SK-N-SH (cell line): ENCODE measurements at regions not wholly inside any gene's neighbourhood (a gene's known extent, or its start where the extent isn't known, plus 50 kb on each side); places are given as distances from the start of the nearest gene placed in this dataset.

Source experiments
- CTCF ChIA-PET: fragments of 300-600, 350-600 bp; formaldehyde crosslinking; extraction: SDS; loops from one replicate; lab custom pipeline; 2021; lab: Yijun Ruan, JAX
- POLR2A ChIA-PET: fragments of 350-600 bp; sonication (Branson Sonifier 250); formaldehyde crosslinking; extraction: SDS; loops from one replicate; lab custom pipeline; 2020; ENCODE audit warnings: antibody characterized with exemption, inconsistent platforms; lab: Yijun Ruan, JAX
- DNase-seq: peaks from one replicate; pipeline ENCODE4 v3.0.0; 2012
- H2AFZ ChIP-seq: fragments of 200-600 bp; sonication (generic); 2 replicates; pipeline ENCODE4 v1.8.1; 2016; ENCODE audit warnings: antibody characterized with exemption, mild to moderate bottlenecking, low read depth
- H3F3A ChIP-seq: fragments of 200-600 bp; sonication (generic); replicated peaks from 2 replicates; pipeline ENCODE3; 2016; ENCODE audit warnings: antibody characterized with exemption, mild to moderate bottlenecking; ENCODE audit not compliant: insufficient read depth
- H3K27ac ChIP-seq, 2 experiments: fragments of 200-500 bp in 1 of 2; fragments of 200-600 bp in 1 of 2; sonication (Bioruptor generic) in 1 of 2; sonication (generic), shearing (Covaris generic) in 1 of 2; 2 replicates each; pipeline versions ENCODE4 v1.5.1 to v1.6.1; 2014 to 2016; ENCODE audit warnings: low read depth in 2 of 2, inconsistent platforms in 1 of 2, low read length in 1 of 2, mild to moderate bottlenecking in 1 of 2, mixed read lengths in 1 of 2
- H3K27me3 ChIP-seq: fragments of 200-600 bp; sonication (generic), shearing (Covaris generic); 2 replicates; pipeline ENCODE4 v1.6.1; 2016; ENCODE audit warnings: mixed run types; ENCODE audit not compliant: insufficient read depth
- H3K36me3 ChIP-seq, 2 experiments: fragments of 200-500 bp in 1 of 2; fragments of 200-600 bp in 1 of 2; sonication (Bioruptor generic) in 1 of 2; sonication (generic) in 1 of 2; replicated peaks in 1 of 2; 2 replicates each; pipeline versions ENCODE3 to v1.5.1; 2014 to 2016; ENCODE audit warnings: low read length in 1 of 2, mild to moderate bottlenecking in 1 of 2; ENCODE audit not compliant: insufficient read depth in 2 of 2, control insufficient read depth in 1 of 2
- H3K4me1 ChIP-seq, 2 experiments: fragments of 200-500 bp in 1 of 2; fragments of 200-600 bp in 1 of 2; sonication (Bioruptor generic) in 1 of 2; sonication (generic), shearing (Covaris generic) in 1 of 2; 2 replicates each; pipeline versions ENCODE4 v1.5.1 to v1.6.1; 2014 to 2016; ENCODE audit warnings: low read depth in 1 of 2, low read length in 1 of 2, mixed run types in 1 of 2; ENCODE audit not compliant: insufficient read depth in 2 of 2, control insufficient read depth in 1 of 2
- H3K4me2 ChIP-seq: fragments of 200-600 bp; sonication (generic), shearing (Covaris generic); 2 replicates; pipeline ENCODE4 v1.6.1; 2017; ENCODE audit warnings: mixed run types
- H3K4me3 ChIP-seq, 2 experiments: fragments of 200-500 bp in 1 of 2; fragments of 200-600 bp in 1 of 2; sonication (Bioruptor generic) in 1 of 2; sonication (generic), shearing (Covaris generic) in 1 of 2; 2 replicates each; pipeline versions ENCODE4 v1.5.1 to v1.8.1; 2014 to 2016; ENCODE audit warnings: low read depth in 2 of 2, inconsistent platforms in 1 of 2, low read length in 1 of 2, mild to moderate bottlenecking in 1 of 2, mixed read lengths in 1 of 2, moderate library complexity in 1 of 2
- H3K79me2 ChIP-seq: fragments of 200-600 bp; sonication (generic); 2 replicates; pipeline ENCODE4 v1.8.1; 2017; ENCODE audit warnings: mild to moderate bottlenecking; ENCODE audit not compliant: insufficient read depth
- H3K9ac ChIP-seq: fragments of 200-600 bp; sonication (generic); 2 replicates; pipeline ENCODE4 v1.6.1; 2017; ENCODE audit warnings: mixed run types
- H3K9me2 ChIP-seq: fragments of 200-600 bp; sonication (generic); 2 replicates; pipeline ENCODE4 v1.6.1; 2017; ENCODE audit warnings: mixed run types
- H3K9me3 ChIP-seq: fragments of 200-600 bp; sonication (generic); 2 replicates; pipeline ENCODE4 v1.6.1; 2017; ENCODE audit warnings: mixed run types, mild to moderate bottlenecking, moderate library complexity
- H4K20me1 ChIP-seq: fragments of 200-600 bp; sonication (generic); 2 replicates; pipeline ENCODE4 v1.6.1; 2017; ENCODE audit warnings: mild to moderate bottlenecking, mixed run types; ENCODE audit not compliant: insufficient read depth
- CHD2 ChIP-seq: fragments of 150-350 bp; IDR thresholded peaks from 2 replicates; pipeline ENCODE4 v1.6.1; 2018; ENCODE audit warnings: low read length; ENCODE audit not compliant: partially characterized antibody
- EP300 ChIP-seq, 2 experiments: IDR thresholded peaks; 2 replicates each; pipeline versions ENCODE4 v1.4.0 to v1.6.1; 2012; ENCODE audit warnings: borderline replicate concordance in 1 of 2, low read depth in 1 of 2, low read length in 1 of 2
- FOXM1 ChIP-seq: IDR thresholded peaks from 2 replicates; pipeline ENCODE4 v1.4.0; 2012; ENCODE audit warnings: low read depth, mild to moderate bottlenecking
- MAX ChIP-seq: IDR thresholded peaks from 2 replicates; pipeline ENCODE4 v1.4.0; 2012; ENCODE audit warnings: low read depth
- MEF2A ChIP-seq: IDR thresholded peaks from 2 replicates; pipeline ENCODE4 v1.4.0; 2012; ENCODE audit warnings: low read depth, borderline replicate concordance
- POLR2AphosphoS5 ChIP-seq: IDR thresholded peaks from 2 replicates; pipeline ENCODE4 v1.6.1; 2012; ENCODE audit warnings: low read depth, low read length
- REST ChIP-seq: IDR thresholded peaks from 2 replicates; pipeline ENCODE4 v1.6.1; 2012; ENCODE audit warnings: mild to moderate bottlenecking, low read depth, low read length, moderate library complexity
- SMC3 ChIP-seq: IDR thresholded peaks from 2 replicates; pipeline ENCODE4 v1.6.1; 2012; ENCODE audit warnings: low read depth, low read length, improper control_type of control experiment
- TAF1 ChIP-seq: IDR thresholded peaks from 2 replicates; pipeline ENCODE4 v1.6.1; 2012; ENCODE audit warnings: low read depth, mild to moderate bottlenecking, low read length, moderate library complexity, borderline replicate concordance
- USF1 ChIP-seq: IDR thresholded peaks from 2 replicates; pipeline ENCODE4 v1.4.0; 2012; ENCODE audit warnings: low read depth, borderline replicate concordance
- WGBS: methylation state at CpG from one replicate; pipeline ENCODE4 v1.1.6; 2017; ENCODE audit warnings: low lambda C conversion rate; 5-methylcytosine and 5-hydroxymethylcytosine counted together

GRCh38 chr22:23513133-23513532 lies 67.0 kb downstream of the IGLL1 start:
- CTCF ChIA-PET, result no interaction called here
- Histone ChIP-seq H3K9me2 (no peaks in the 10 kb centered on the region), H3K79me2 (no peaks in the 10 kb centered on the region)

More at GRCh38 chr22:23513133-23513532, 67.0 kb downstream of the IGLL1 start:
- no peak overlapping the region for H3K27ac ChIP-seq
- no peak overlapping the region for H3K9ac ChIP-seq
- WGBS, result 93% methylated on average over 14 of the region's 15 CpGs
- TF ChIP-seq USF1 (no peak), MAX (no peak), TAF1 (no peak), MEF2A (no peak), POLR2AphosphoS5 (no peak), REST (no peak), SMC3 (no peak), EP300 (IDR thresholded peaks at IDR 0.05; ENCODE audit: borderline replicate concordance in 1 of 2, low read depth in 1 of 2, low read length in 1 of 2) (no peak), CHD2 (no peak), FOXM1 (no peak)
- H3K4me3 ChIP-seq, result no peak overlapping the region
- H3K4me1 ChIP-seq, result peaks cover 0 to 15% of the 10 kb centered on the region in 2 experiments; a peak in 1 of 4 replicates
- POLR2A ChIA-PET, result no interaction called here
- no peak for DNase-seq
- no peaks in the 10 kb centered on the region for H4K20me1 ChIP-seq
- no peaks in the 10 kb centered on the region for H3K36me3 ChIP-seq
- H3K9me3 ChIP-seq, result no peaks in the 10 kb centered on the region
- no peak overlapping the region for H2AFZ ChIP-seq
- H3K27me3 ChIP-seq, result no peaks in the 10 kb centered on the region
- no peak overlapping the region for H3K4me2 ChIP-seq
- no peaks in the 10 kb centered on the region for H3F3A ChIP-seq
